Ovary (tissue), 7 donors: ENCODE measurements at regions not wholly inside any gene's neighbourhood (a gene's known extent, or its start where the extent isn't known, plus 50 kb on each side); places are given as distances from the start of the nearest gene placed in this dataset.

ENCODE experiments used
- DNase-seq, 5 donors: peaks; one replicate each; pipeline ENCODE4 v3.0.0-alpha.2; 2019 to 2020
- H3K27ac ChIP-seq, 2 donors: fragments of 200-600 bp; one replicate each; pipeline versions ENCODE4 v1.5.1 to v1.8.0; 2019 to 2022
- H3K27me3 ChIP-seq: fragments of 200-600 bp; one replicate; pipeline ENCODE4 v1.8.0; 2022
- H3K36me3 ChIP-seq: fragments of 200-600 bp; sonication (generic); one replicate; pipeline ENCODE4 v1.5.1; 2019
- H3K4me1 ChIP-seq: one replicate; pipeline ENCODE4 v1.8.1; 2013; ENCODE audit warnings: mild to moderate bottlenecking, moderate library complexity; ENCODE audit not compliant: insufficient read depth
- H3K4me3 ChIP-seq: fragments of 200-600 bp; sonication (generic); one replicate; pipeline ENCODE4 v1.5.1; 2017
- H3K9me3 ChIP-seq, 2 donors: fragments of 200-600 bp in 1 of 2; sonication (generic) in 1 of 2; one replicate each; pipeline versions ENCODE4 v1.5.1 to v1.8.1; 2013 to 2019; ENCODE audit warnings: mild to moderate bottlenecking in 1 of 2, moderate library complexity in 1 of 2
- EP300 ChIP-seq: sonication (generic); formaldehyde crosslinking; IDR thresholded peaks from one replicate; pipeline ENCODE4 v1.6.1; 2017; ENCODE audit warnings: antibody characterized with exemption
- POLR2A ChIP-seq: fragments of 450-650 bp; IDR thresholded peaks from one replicate; pipeline ENCODE4 v1.6.1; 2017; ENCODE audit warnings: antibody characterized with exemption, mild to moderate bottlenecking, moderate library complexity
- WGBS, 3 donors: extraction: QIAGEN DNeasy Blood & Tissue Kit in 1 of 3; methylation state at CpG; one replicate each; pipeline versions ENCODE4 v1.1.5 to v1.1.7; 2013 to 2017; 5-methylcytosine and 5-hydroxymethylcytosine counted together
- intact Hi-C, 4 donors: fragments of 100-400 bp; cut with DNase I; formaldehyde crosslinking; loops; one replicate each; pipeline versions ENCODE4 v1.11.0 to v1.15.1; 2022 to 2023
- TF ChIP-seq, protein P1 (sequence below), 3 donors: fragments of 450-650 bp in 2 of 3; fragments of 200-600 bp in 1 of 3; IDR thresholded peaks; one replicate each; pipeline versions ENCODE4 v1.5.1 to v1.8.0; 2016 to 2022; ENCODE audit warnings: antibody characterized with exemption in 3 of 3, mild to moderate bottlenecking in 1 of 3
- donor health status: DM: no; HTN: no; CAD: no; lungs with moderate emphysema.
- donor health status: DM: no; HTN: no; CAD: no.
- donor health status: Bipolar disorder and iron deficiency.
- donor health status: DM: no; HTN: no; CAD: no.
- donor health status: DM: yes; HTN: yes; CAD: no.

DNA sequence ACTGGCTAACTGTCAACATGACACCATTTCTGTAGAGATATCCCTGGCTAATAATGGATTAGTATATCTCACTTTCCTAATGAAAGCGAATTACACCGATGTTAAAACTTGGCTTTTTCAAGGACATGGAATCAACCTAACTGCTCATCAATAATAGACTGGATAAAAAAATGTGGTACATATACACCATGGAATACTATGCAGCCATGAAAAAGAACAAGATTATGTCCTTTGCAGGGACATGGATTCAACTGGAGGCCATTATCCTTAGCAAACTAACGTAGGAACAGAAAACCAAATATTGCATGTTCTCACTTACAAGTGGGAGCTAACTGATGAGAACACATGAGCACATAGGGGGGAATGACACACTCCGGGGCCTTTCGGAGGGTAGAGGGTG lies 62.6 kb downstream of the ZIC1 start:
- intact Hi-C loops, result no loop called here
- Histone ChIP-seq H3K9me3 (no peaks in the 10 kb centered on the region), H3K36me3 (no peaks in the 10 kb centered on the region), H3K4me3 (no peak overlapping the region), H3K4me1 (no peaks in the 10 kb centered on the region), H3K27me3 (no peaks in the 10 kb centered on the region), H3K27ac (no peak overlapping the region)
- TF ChIP-seq EP300 (no peak), POLR2A (no peak)
- TF ChIP-seq, protein P1, sequence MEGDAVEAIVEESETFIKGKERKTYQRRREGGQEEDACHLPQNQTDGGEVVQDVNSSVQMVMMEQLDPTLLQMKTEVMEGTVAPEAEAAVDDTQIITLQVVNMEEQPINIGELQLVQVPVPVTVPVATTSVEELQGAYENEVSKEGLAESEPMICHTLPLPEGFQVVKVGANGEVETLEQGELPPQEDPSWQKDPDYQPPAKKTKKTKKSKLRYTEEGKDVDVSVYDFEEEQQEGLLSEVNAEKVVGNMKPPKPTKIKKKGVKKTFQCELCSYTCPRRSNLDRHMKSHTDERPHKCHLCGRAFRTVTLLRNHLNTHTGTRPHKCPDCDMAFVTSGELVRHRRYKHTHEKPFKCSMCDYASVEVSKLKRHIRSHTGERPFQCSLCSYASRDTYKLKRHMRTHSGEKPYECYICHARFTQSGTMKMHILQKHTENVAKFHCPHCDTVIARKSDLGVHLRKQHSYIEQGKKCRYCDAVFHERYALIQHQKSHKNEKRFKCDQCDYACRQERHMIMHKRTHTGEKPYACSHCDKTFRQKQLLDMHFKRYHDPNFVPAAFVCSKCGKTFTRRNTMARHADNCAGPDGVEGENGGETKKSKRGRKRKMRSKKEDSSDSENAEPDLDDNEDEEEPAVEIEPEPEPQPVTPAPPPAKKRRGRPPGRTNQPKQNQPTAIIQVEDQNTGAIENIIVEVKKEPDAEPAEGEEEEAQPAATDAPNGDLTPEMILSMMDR (IDR thresholded peaks at IDR 0.05), result no peak
- DNase-seq, result no peak
- WGBS, 3 donors, result 88 to 90% (median 89%) methylated on average over 5 of the region's 5 CpGs

DNA sequence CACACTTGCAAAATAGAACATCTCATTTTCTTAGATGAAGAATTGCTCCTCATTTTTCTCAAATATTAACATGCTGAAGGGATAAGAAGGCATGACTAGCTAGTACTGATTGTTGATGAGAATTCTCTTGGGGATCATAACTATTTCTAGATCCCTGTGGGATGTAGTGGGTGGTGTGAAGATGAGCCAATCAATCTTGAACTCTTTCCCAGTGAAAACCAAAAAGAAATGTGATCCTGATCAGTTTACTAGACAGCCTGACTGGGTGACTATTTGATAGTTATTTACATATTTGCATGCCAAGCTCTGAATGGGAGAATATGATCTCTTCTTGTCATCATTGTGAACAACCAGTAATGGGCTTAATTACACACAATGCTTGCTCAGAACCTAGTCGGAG lies 63.7 kb downstream of the ZIC1 start:
- intact Hi-C loops, result no loop called here
- no peak overlapping the region for H3K4me3 ChIP-seq
- no peaks in the 10 kb centered on the region for H3K4me1 ChIP-seq
- 83 to 95% (median 89%) methylated on average over 1 of the region's 1 CpG for WGBS, 3 donors
- no peaks in the 10 kb centered on the region for H3K9me3 ChIP-seq
- H3K36me3 ChIP-seq, result no peaks in the 10 kb centered on the region
- no peak overlapping the region for H3K27ac ChIP-seq
- TF ChIP-seq POLR2A, result no peak
- no peak for TF ChIP-seq EP300
- TF ChIP-seq, protein P1 (IDR thresholded peaks at IDR 0.05), result no peak
- no peaks in the 10 kb centered on the region for H3K27me3 ChIP-seq
- DNase-seq, result no peak

DNA sequence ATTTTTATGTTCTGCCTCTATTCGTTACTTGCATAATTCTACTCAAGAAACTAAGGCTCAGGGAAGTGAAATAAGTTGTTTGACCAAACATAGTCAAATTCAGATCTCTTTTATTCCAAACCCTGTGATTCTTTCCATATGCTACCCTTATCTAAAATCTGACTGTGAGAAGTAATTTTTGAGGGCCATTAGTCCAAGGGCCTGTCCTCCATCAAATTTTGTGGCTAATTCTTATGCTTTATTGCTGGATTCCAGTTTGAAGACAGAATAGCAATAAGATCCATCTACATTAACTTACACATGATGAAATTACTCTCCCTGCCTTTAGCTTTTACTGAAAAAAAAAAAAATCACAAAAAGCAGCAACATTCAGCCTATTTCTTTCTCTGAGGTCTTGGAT lies 74.0 kb downstream of the ZIC1 start:
- intact Hi-C loops, result no loop called here
- DNase-seq, result no peak
- H3K4me1 ChIP-seq, result no peaks in the 10 kb centered on the region
- no peaks in the 10 kb centered on the region for H3K27me3 ChIP-seq
- no peaks in the 10 kb centered on the region for H3K9me3 ChIP-seq
- no peak overlapping the region for H3K4me3 ChIP-seq
- 67 to 71% (median 70%) methylated on average over 1 of the region's 1 CpG for WGBS, 3 donors
- TF ChIP-seq, protein P1 (IDR thresholded peaks at IDR 0.05), result no peak
- H3K27ac ChIP-seq, result no peak overlapping the region
- H3K36me3 ChIP-seq, result no peaks in the 10 kb centered on the region

DNA sequence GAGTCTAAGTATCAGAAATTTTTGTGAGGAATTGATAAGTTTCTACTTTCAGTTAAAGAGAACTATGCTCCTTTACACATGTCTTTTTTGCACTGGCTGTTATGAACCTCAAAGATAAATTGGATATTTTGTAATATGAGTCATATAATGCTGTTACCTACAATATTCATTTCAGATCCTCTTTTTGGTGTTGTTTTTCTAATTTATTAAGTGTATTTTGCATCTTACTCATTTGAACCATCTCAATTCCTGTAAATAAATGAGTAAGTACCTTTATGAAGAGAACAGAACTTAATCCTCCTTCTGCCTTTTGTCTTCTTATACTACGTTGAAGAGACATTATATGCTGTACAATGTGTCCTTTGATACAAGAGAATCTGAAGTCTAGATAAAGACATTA lies 74.4 kb downstream of the ZIC1 start:
- intact Hi-C loops, result no loop called here
- Histone ChIP-seq H3K4me3 (no peak overlapping the region), H3K36me3 (no peaks in the 10 kb centered on the region), H3K9me3 (no peaks in the 10 kb centered on the region), H3K4me1 (no peaks in the 10 kb centered on the region), H3K27me3 (no peaks in the 10 kb centered on the region), H3K27ac (no peak overlapping the region)
- WGBS, 3 donors, result 45 to 68% (median 47%) methylated on average over 1 of the region's 1 CpG
- TF ChIP-seq POLR2A, result no peak
- TF ChIP-seq, protein P1 (IDR thresholded peaks at IDR 0.05), result no peak
- TF ChIP-seq EP300, result no peak
- no peak for DNase-seq

DNA sequence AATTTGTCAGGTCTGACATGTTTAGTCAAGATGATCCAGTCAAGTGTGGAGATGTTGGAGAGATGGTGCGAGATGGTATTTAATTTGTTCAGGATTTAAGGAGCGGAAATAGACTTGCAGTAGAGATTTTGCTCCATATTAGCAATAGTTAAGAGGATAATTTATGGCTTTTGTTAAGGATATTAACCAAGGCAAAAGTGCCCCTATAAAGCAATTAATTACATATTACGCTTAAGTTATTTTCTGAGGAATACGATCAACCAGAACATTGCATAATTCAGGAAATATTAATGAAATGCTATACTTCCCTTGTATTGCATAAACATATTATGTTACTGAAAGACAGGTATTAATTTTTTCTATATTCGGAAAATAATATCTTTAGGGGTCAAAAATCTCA lies 83.9 kb downstream of the ZIC1 start:
- no peaks in the 10 kb centered on the region for H3K9me3 ChIP-seq
- WGBS, 3 donors, result 91 to 94% (median 91%) methylated on average over 5 of the region's 5 CpGs
- intact Hi-C loops, result no loop called here
- no peak overlapping the region for H3K4me3 ChIP-seq
- H3K27ac ChIP-seq, result no peak overlapping the region
- no peaks in the 10 kb centered on the region for H3K27me3 ChIP-seq
- TF ChIP-seq POLR2A, result no peak
- no peak for DNase-seq
- no peaks in the 10 kb centered on the region for H3K4me1 ChIP-seq
- no peaks in the 10 kb centered on the region for H3K36me3 ChIP-seq
